Kidney epithelial cell (primary cell): ENCODE measurements at regions not wholly inside any gene's neighbourhood (a gene's known extent, or its start where the extent isn't known, plus 50 kb on each side); places are given as distances from the start of the nearest gene placed in this dataset.

Experiments
- DNase-seq: peaks from one replicate; pipeline ENCODE4 v3.0.0-alpha.2; 2010; ENCODE audit warnings: low read depth
- H3K27me3 ChIP-seq: 2 replicates; pipeline ENCODE4 v1.6.0; 2011; ENCODE audit warnings: low read length; ENCODE audit not compliant: control insufficient read depth, insufficient read depth
- H3K36me3 ChIP-seq: 2 replicates; pipeline ENCODE4 v1.5.1; 2011; ENCODE audit warnings: low read length; ENCODE audit not compliant: control insufficient read depth, insufficient read depth
- H3K4me3 ChIP-seq: 2 replicates; pipeline ENCODE4 v1.5.1; 2011; ENCODE audit warnings: low read depth, mild to moderate bottlenecking, control low read depth, low read length
- TF ChIP-seq, protein P1 (sequence below): IDR thresholded peaks from 2 replicates; pipeline ENCODE4 v1.5.1; 2011; ENCODE audit warnings: mild to moderate bottlenecking, moderate library complexity, low read length, control low read depth, inconsistent platforms; ENCODE audit not compliant: insufficient read depth, poor library complexity, severe bottlenecking

GRCh38 chr5:99706160-99706559 lies 777.4 kb upstream of the CHD1 start:
- Histone ChIP-seq H3K4me3 (no peak overlapping the region), H3K27me3 (no peaks in the 10 kb centered on the region), H3K36me3 (no peaks in the 10 kb centered on the region)
- TF ChIP-seq, protein P1, sequence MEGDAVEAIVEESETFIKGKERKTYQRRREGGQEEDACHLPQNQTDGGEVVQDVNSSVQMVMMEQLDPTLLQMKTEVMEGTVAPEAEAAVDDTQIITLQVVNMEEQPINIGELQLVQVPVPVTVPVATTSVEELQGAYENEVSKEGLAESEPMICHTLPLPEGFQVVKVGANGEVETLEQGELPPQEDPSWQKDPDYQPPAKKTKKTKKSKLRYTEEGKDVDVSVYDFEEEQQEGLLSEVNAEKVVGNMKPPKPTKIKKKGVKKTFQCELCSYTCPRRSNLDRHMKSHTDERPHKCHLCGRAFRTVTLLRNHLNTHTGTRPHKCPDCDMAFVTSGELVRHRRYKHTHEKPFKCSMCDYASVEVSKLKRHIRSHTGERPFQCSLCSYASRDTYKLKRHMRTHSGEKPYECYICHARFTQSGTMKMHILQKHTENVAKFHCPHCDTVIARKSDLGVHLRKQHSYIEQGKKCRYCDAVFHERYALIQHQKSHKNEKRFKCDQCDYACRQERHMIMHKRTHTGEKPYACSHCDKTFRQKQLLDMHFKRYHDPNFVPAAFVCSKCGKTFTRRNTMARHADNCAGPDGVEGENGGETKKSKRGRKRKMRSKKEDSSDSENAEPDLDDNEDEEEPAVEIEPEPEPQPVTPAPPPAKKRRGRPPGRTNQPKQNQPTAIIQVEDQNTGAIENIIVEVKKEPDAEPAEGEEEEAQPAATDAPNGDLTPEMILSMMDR: no peak
- no peak for DNase-seq

DNA sequence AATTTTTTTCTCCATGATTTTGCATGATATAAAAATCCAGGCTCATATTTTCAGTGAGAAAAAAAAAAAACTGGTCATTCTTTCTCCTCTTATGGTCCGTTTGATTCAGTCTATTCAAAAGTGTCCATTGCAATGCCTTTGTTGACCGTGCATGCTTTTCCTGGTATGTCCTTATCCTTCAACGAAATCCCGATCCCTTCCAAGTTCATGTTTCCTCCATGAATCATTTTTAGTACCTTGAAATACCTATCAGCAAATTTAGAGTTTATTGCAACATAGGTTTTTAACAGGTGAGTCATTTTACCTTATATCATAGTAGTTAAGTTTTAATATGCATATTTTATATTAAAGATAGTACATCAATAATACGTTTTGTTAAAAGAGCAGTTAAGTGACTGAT lies 773.8 kb upstream of the CHD1 start:
- TF ChIP-seq, protein P1: no peak
- DNase-seq: no peak
- H3K36me3 ChIP-seq: no peaks in the 10 kb centered on the region
- H3K27me3 ChIP-seq: no peaks in the 10 kb centered on the region
- H3K4me3 ChIP-seq: no peak overlapping the region

GRCh38 chr5:99694884-99695283 lies 766.1 kb upstream of the CHD1 start:
- H3K36me3 ChIP-seq: no peaks in the 10 kb centered on the region
- H3K27me3 ChIP-seq: no peaks in the 10 kb centered on the region
- H3K4me3 ChIP-seq: no peak overlapping the region
- no peak for DNase-seq
- TF ChIP-seq, protein P1: no peak

DNA sequence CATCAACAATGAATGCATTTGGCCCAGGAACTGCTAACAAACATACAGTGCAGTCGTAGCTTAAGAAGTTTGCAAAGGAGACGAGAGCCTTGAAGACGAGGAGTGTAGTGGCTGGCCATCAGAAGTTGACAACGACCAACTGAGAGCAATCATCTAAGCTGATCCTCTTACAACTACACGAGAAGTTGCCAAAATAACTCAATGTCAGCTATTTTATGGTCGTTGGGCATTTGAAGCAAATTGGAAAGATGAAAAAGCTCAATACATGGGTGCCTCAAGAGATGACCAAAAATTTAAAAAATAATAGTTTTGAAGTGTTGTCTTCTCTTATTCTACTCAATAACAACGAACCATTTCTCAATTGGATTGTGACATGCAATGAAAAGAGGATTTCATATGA lies 757.7 kb upstream of the CHD1 start:
- DNase-seq: no peak

GRCh38 chr5:99675974-99676373 lies 747.2 kb upstream of the CHD1 start:
- Histone ChIP-seq H3K36me3 (no peaks in the 10 kb centered on the region), H3K27me3 (no peaks in the 10 kb centered on the region), H3K4me3 (no peak overlapping the region)
- TF ChIP-seq, protein P1: no peak
- DNase-seq: no peak

More for the DNA sequence above, 757.7 kb upstream of the CHD1 start:
- TF ChIP-seq, protein P1: no peak
- H3K36me3 ChIP-seq: no peaks in the 10 kb centered on the region
- H3K27me3 ChIP-seq: no peaks in the 10 kb centered on the region
- H3K4me3 ChIP-seq: no peak overlapping the region

DNA sequence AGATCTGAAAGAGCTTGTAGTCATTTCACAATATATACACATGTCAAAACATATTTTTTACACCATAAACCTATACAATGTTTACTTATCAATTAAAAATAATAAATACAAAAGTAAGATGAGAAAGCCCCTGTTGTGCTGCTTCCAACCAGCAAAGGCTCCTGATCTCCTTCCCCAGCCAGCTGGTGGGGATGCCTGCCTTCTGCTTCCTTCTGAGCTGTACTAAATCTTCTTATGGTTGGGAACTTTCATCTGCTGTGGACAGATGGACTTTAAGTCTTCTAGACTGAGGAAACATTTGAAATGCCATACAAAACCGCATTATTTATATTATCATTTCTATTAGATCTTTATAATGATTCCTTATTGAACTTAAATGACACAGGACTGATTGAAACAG lies 745.3 kb upstream of the CHD1 start:
- no peaks in the 10 kb centered on the region for H3K36me3 ChIP-seq
- H3K4me3 ChIP-seq: no peak overlapping the region
- TF ChIP-seq, protein P1: no peak
- DNase-seq: no peak
- H3K27me3 ChIP-seq: no peaks in the 10 kb centered on the region
